ENCODE measurements at regions not wholly inside any gene's neighbourhood (a gene's known extent, or its start where the extent isn't known, plus 50 kb on each side); places are given as distances from the start of the nearest gene placed in this dataset.

DNA sequence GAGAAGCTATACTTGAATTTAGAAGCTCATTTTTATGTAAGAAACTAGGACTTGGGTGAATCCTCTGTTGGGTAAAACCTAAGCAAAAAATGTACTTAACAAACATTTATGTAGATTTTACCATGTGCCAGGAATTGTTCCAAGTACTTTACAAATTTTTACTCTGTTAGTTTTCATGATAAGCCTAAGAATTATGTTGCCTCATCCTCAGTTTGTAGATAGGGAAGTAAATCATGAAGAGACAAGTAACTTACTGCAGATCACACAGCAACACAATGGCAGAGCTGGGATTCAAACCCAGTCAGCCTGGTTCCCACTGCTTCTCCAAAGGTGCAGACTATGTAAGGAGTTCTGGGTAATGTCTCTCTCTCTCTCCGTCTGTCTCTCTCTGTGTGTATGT lies 169.9 kb downstream of the DIPK2A start:
- peak; percentile 64 for DNase-seq (ENCODE audit: low read depth)

GRCh38 chr3:144142151-144142840 lies 170.7 kb downstream of the DIPK2A start:
- DNase-seq (ENCODE audit: low read depth): peak; percentile 71

DNA sequence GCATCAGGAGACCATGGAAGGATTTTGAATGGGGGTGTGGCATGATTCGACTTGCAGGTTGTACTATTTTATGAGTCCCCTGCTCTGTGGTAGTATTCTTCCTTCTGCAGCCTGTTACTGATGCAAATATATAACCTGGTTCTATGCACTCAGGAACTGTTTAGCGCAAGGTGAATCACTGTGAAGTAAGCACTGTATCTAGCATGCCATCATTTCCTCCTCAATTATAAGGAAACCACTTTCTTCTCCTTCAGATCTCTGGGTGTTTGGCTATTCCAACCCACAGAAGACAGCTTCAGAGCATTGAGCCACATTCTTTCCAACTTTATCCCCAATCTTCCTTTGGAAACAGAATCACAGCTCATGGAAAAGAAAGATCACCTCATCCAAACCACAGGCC lies 176.7 kb downstream of the DIPK2A start:
- DNase-seq (ENCODE audit: low read depth): no peak

GRCh38 chr3:144151983-144152382 lies 180.4 kb downstream of the DIPK2A start:
- DNase-seq (ENCODE audit: low read depth): no peak

- DNase-seq (ENCODE audit: low read depth): no peak
These were observed 189.0 kb downstream of the DIPK2A start for GRCh38 chr3:144160627-144161026.

DNA sequence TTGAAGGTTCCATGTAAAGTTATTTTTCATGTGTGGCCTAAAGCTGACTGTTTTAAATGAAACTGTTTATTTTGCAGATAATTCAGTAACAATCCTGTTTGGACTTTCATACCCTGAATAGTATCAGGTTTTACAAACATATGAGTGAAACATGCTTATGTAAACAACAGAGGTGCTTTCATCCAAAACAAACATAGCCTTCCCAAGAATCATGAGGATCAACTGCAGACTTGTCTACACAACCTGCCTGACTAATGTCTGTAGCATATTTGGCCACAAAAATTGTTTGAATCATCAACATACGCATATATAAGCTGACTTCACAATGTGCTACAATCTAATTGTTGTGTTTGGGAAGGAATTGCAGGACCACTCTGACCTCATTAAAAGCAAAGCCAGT lies 190.4 kb downstream of the DIPK2A start:
- DNase-seq (ENCODE audit: low read depth): peak; percentile 68

- DNase-seq (ENCODE audit: low read depth): no peak
These were observed 192.7 kb downstream of the DIPK2A start for GRCh38 chr3:144164352-144164751.

GRCh38 chr3:144165482-144165881 lies 193.9 kb downstream of the DIPK2A start:
- DNase-seq (ENCODE audit: low read depth): no peak

DNA sequence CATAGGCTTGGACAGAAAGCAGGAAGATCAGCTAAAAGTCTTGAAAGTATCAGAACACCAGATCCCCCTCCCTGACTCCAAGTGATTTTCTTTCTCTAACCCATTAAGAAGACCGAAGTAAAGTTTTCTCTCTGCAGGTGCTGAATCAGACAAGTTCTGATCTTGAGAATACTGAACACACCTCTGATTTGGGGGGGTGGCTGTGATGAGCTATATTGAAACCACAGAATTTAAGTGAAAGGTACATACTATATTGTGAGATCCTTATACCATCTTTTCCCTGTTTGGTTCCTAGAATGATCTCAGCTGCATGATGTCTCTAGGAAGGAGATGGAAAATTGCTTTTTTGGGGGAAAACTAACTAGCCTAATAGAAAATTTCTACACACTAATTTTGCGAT lies 196.0 kb downstream of the DIPK2A start:
- DNase-seq (ENCODE audit: low read depth): no peak

- peak; percentile 73 for DNase-seq (ENCODE audit: low read depth)
These were observed 201.9 kb downstream of the DIPK2A start for GRCh38 chr3:144173491-144173890.

DNA sequence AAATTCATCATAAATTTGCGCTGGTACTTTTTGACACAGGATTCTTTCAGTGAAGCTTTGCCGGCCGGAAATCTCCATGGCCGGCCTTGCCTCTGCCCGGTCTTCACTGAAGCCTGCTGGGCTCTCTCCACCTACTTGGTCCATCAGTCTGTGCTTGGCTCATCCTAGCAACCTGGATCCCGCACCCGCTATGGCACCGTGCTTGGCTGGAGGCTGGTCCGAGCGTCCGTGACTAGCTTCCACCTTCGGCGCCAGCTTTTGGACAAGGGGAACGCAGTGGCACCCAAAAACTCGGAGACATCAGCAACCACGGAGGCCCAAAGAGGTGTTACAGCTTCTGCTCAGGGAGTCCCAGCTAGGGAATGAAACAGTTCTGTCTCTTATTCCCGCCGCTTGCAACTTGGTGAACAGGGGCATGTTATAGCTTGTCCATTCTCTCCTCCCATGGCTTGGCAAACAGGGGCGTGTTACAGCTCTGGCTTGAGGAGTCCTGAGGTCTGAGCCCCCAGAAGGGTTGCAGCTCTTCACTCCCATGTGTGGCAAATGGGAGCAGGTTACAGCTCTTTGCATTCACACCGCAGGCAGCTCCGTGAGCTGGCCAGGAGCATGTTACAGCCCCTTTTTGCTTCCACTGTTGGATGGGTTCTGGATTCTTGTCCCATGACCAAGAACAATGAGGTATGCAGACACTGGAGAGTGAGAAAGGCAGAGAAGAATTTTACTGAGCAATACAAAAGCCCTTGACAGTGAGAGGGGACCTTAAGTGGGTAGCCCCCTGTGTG lies 204.2 kb downstream of the DIPK2A start:
- no peak for DNase-seq (ENCODE audit: low read depth)

DNA sequence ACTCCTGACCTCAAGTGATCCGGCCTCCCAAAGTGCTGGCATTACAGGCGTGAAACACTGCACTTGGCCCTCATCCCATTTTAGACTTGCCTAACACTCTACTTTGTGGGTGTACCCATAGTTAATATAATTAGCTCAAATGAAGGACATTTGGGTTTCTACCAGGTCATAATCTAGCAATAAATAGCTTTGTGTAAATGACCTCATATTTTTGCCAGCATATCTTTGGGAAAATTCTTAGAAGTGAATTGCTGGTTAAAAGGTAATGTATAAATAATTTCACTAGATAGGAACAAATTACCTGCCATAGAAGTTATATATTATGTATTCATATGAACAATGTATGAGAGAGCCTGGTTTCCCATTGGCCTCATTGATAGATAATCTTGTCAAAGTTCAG lies 206.0 kb downstream of the DIPK2A start:
- DNase-seq (ENCODE audit: low read depth): no peak

- DNase-seq (ENCODE audit: low read depth): no peak
These were observed 207.0 kb downstream of the DIPK2A start for GRCh38 chr3:144178607-144179006.

DNA sequence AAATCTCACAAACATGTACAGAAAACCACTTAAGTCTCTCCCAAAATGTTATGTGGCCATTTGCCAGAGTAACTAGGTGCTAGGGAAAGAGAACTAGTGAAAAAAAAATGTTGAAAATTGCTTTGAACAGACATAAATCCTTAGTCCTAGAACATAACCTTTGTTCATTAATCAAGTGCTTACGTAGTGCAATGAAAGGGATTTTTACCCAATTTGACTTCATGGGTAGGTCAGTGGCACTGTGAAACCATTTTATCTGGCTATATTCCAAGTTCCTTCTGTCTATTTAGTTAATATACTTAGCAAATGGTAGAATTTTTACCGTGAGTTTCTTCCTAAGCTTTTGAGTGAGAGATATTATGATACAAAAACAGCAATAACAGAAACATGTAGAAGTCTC lies 209.4 kb downstream of the DIPK2A start:
- no peak for DNase-seq (ENCODE audit: low read depth)

DNA sequence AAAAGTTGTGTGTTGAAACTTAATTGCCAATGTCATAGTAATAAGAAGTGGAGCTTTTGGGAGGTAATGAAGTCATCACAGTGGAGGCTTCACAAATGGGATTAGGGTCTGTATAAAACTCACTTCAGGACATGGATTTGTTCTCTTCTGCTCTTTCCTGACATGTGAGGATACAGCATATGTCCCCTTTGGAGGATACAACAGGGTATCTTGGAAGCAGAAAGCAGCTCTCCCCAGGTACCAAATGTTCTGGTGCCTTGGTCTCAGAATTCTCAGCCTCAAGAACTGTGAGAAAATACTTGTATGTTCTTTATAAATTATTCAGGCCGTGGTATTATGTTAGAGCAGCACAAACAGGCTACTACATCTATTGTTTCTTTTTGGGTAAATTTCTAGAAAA lies 210.9 kb downstream of the DIPK2A start:
- no peak for DNase-seq (ENCODE audit: low read depth)

- DNase-seq (ENCODE audit: low read depth): no peak
These were observed 213.7 kb downstream of the DIPK2A start for GRCh38 chr3:144185276-144185675.

GRCh38 chr3:144187531-144188210 lies 216.0 kb downstream of the DIPK2A start:
- DNase-seq (ENCODE audit: low read depth): peak; percentile 32

- DNase-seq (ENCODE audit: low read depth): no peak
These were observed 217.4 kb downstream of the DIPK2A start for GRCh38 chr3:144189044-144189443.

DNA sequence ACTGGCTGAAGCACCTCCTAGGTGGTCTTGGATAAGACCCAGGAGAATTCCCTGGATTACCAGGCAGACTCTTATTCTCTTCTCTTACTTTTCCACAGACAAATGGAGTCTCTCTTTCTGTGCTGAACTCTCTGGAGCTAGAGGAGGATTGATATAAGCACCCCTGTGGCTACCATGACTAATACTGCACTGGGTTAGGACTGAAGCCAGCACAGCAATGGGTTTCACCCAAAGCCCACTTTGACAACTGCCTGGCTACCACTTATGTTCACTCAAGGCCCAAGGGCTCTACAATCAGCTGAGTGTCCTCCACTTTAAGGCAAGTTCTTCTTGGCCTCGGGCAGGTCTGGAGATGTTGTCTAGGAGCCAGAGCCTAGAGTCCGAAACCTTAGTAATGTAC lies 225.5 kb downstream of the DIPK2A start:
- no peak for DNase-seq (ENCODE audit: low read depth)

DNA sequence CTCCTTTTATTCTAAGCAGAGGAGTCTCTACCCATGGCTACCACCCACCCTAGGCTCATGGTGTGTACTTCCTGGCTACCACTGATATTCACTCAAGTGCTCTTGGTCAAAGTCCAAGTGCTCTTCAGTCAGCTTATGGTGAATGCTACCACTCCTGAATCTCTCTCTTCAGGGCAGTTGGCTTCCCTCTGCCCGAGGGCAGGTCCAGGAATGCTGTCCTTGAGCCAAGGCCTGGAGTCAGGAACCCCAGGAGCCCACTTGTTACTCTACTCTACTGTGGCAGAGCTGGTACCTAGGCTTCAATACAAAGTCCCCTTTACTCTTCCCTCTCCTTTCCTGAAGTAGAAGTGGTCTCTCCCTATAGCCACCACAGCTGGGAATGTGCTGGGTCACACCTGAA lies 226.0 kb downstream of the DIPK2A start:
- no peak for DNase-seq (ENCODE audit: low read depth)

DNA sequence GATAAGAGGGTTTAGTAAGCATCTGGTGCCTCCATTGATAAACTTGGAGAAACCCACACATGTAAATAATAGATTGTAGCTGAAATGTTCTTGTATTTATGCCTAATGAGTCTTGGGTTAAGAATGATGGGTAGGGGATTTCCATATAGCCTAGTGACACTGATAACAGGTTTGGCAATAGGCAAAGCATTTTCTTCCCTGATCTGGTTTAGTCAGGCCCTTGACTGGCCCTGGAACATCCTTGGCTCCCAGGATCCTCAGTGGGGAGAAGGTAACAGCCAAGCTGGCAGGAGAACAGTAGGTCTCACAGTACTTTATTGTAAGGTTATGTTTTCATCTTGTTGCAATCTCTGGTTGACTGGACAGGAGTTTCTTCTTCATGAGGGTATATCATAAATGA lies 228.4 kb downstream of the DIPK2A start:
- DNase-seq (ENCODE audit: low read depth): peak; percentile 13

- peak; percentile 9 for DNase-seq (ENCODE audit: low read depth)
These were observed 228.8 kb downstream of the DIPK2A start for GRCh38 chr3:144200466-144200865.

DNA sequence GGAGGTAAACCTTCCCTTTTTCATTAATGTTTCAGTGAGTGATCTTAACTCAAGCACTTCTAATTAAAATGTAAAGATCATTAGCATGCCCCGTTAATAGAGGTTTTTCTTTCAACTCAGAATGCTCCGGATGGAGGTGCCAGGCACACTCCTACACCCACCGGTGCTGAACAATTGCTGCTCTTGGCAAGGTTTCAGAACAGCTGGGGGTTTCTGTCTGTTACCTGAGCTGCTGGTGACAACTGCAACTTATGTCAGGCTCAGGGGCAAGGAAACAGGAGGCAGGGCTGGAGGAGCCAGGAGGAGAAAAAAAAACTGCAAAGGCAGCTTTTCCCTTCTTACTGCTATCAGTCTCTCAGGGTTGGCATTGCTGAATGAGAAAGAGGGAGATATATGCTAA lies 250.1 kb downstream of the DIPK2A start:
- no peak for DNase-seq (ENCODE audit: low read depth)
